Neural crest cell (in vitro differentiated cells): ENCODE measurements at regions not wholly inside any gene's neighbourhood (a gene's known extent, or its start where the extent isn't known, plus 50 kb on each side); places are given as distances from the start of the nearest gene placed in this dataset.

Experiments used
- DNase-seq: peaks from one replicate; pipeline ENCODE4 v3.0.0; 2021; ENCODE audit warnings: low read depth, mixed read lengths, low spot score
- H3K27ac Mint-ChIP-seq: one replicate; pipeline ENCODE4 v1.8.0; 2021; ENCODE audit warnings: mild to moderate bottlenecking, mixed read lengths; ENCODE audit not compliant: unreplicated experiment
- H3K27me3 Mint-ChIP-seq: 2 replicates; pipeline ENCODE4 v1.8.0; 2021; ENCODE audit warnings: low read depth, mild to moderate bottlenecking, mixed read lengths
- H3K36me3 Mint-ChIP-seq: 2 replicates; pipeline ENCODE4 v1.8.0; 2021; ENCODE audit warnings: low read depth, mild to moderate bottlenecking, mixed read lengths
- H3K4me1 Mint-ChIP-seq: 2 replicates; pipeline ENCODE4 v1.8.0; 2021; ENCODE audit warnings: mixed read lengths
- H3K4me3 Mint-ChIP-seq: one replicate; pipeline ENCODE4 v1.8.0; 2021; ENCODE audit warnings: mild to moderate bottlenecking, mixed read lengths
- H3K9me3 Mint-ChIP-seq: 2 replicates; pipeline ENCODE4 v1.8.0; 2021; ENCODE audit warnings: mixed read lengths
- CTCF ChIP-seq: fragments of 200-600 bp; sonication (generic); conservative IDR thresholded peaks from 2 replicates; pipeline ENCODE4 v1.5.0; 2021; ENCODE audit warnings: antibody characterized with exemption, mild to moderate bottlenecking

GRCh38 chr4:153138736-153139135 is 65.5 kb upstream of the TRIM2 start:
- TF ChIP-seq CTCF = no peak

GRCh38 chr4:153140294-153140693 is 63.9 kb upstream of the TRIM2 start:
- Mint-ChIP-seq H3K9me3 (no peaks in the 10 kb centered on the region), H3K4me3 (no peak overlapping the region), H3K36me3 (no peaks in the 10 kb centered on the region), H3K27ac (no peak overlapping the region), H3K27me3 (no peaks in the 10 kb centered on the region), H3K4me1 (peaks cover 24% of the 10 kb centered on the region)
- no peak for TF ChIP-seq CTCF
- no peak for DNase-seq

More at GRCh38 chr4:153138736-153139135, 65.5 kb upstream of the TRIM2 start:
- Mint-ChIP-seq H3K4me3 (no peak overlapping the region), H3K4me1 (peaks cover 13% of the 10 kb centered on the region), H3K9me3 (no peaks in the 10 kb centered on the region), H3K27me3 (no peaks in the 10 kb centered on the region), H3K27ac (no peak overlapping the region), H3K36me3 (no peaks in the 10 kb centered on the region)
- no peak for DNase-seq

GRCh38 chr4:153141238-153141637 is 63.0 kb upstream of the TRIM2 start:
- Mint-ChIP-seq H3K4me1 (peaks cover 24% of the 10 kb centered on the region), H3K36me3 (no peaks in the 10 kb centered on the region), H3K27me3 (no peaks in the 10 kb centered on the region), H3K27ac (no peak overlapping the region), H3K9me3 (no peaks in the 10 kb centered on the region), H3K4me3 (no peak overlapping the region)
- DNase-seq = no peak
- no peak for TF ChIP-seq CTCF

GRCh38 chr4:153142700-153143438 is 61.4 kb upstream of the TRIM2 start:
- H3K36me3 Mint-ChIP-seq = no peaks in the 10 kb centered on the region
- no peaks in the 10 kb centered on the region for H3K27me3 Mint-ChIP-seq
- no peaks in the 10 kb centered on the region for H3K9me3 Mint-ChIP-seq
- peaks cover 33% of the 10 kb centered on the region for H3K4me1 Mint-ChIP-seq
- TF ChIP-seq CTCF = peak; percentile 97
- no peak overlapping the region for H3K27ac Mint-ChIP-seq
- H3K4me3 Mint-ChIP-seq = no peak overlapping the region
- peak; percentile 61 for DNase-seq

GRCh38 chr4:153143527-153144348 is 60.5 kb upstream of the TRIM2 start:
- H3K27me3 Mint-ChIP-seq = no peaks in the 10 kb centered on the region
- TF ChIP-seq CTCF = no peak
- no peaks in the 10 kb centered on the region for H3K36me3 Mint-ChIP-seq
- H3K4me3 Mint-ChIP-seq = no peak overlapping the region
- peaks cover 33% of the 10 kb centered on the region for H3K4me1 Mint-ChIP-seq
- H3K27ac Mint-ChIP-seq = peak overlapping the region; percentile 75
- no peaks in the 10 kb centered on the region for H3K9me3 Mint-ChIP-seq
- DNase-seq = no peak
